NCI-H1436 treated with DMSO at 0.1 percent for 48 hours (cell line): ENCODE measurements at regions not wholly inside any gene's neighbourhood (a gene's known extent, or its start where the extent isn't known, plus 50 kb on each side); places are given as distances from the start of the nearest gene placed in this dataset.

ENCODE experiments used
- DNase-seq: peaks from one replicate; lab custom pipeline; 2025; lab: John Stamatoyannopoulos, UW

DNA sequence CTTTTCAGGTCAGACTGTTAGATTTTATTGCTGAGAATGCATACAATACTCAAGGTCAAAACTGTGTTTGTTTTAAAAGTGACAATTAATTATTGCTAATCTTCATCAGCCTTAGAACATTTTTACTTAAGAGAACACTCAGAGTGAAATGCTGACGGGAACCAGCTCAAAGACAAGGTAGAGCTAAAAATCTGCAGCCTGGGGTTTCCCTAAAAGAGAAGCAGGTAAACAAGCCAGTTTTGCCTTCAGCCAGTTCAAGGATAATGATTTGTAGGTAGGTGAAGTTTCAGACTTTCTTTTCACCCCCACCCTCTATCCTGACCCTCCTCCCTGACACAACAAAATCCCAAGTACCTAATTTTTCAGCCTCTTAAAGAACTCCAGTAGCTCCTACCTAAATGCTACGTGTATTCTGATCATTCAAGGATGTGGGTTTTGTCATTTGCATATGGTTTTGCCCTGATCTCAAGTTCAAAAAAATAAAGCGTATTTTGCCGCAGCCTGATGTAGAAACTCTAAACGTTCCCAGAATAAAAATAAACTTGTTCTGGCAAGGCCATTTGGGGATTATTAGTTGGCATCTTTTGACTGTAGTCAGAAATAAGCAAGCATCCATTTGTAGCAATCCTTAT is 407.2 kb downstream of the EFNA5 start:
- DNase-seq, result no peak

DNA sequence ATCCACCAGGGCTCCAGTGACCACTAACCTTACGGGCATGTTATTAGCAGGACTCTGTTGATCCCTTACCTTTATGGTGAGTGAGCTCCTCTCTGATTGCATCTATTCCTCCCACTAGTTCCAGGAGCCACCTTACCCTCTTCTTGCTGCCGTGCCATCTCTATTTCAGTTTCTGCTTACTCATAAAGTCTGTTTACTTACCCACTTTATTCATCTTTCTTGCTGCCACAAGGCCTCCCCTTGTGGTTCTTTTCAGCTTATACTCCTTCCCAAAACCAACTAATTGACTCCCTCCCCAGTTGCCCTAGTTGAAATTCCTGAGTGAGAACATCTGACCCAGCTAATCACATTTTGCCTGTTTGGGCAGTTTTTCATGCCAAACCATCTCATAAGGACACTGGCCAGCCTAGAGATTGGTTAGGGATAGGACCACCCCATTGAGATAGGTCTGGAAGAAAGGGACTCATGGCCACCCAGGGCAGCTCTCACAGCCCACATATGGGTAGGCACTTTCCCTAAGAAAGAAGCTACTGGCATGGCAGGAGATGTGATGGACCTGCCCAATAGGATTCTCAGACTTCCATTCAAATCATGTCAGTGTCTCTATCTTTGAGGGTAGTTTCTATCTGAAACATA is 412.7 kb downstream of the EFNA5 start:
- DNase-seq, result no peak

DNA sequence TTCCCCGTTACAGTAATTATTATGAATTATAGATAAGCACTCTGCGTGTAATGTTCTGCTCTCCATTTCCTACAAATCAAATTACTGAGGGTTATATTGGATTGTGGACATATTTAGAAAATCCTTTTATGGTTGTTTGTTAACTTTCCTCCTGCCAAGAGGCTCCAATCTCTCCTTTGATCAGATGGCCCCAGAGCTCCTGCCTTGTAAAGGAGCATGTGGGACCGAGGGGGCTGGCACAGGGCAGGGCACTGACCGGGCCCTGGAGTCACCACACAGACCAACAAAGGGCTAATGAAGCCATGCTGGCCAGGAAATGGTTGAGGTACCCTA is 415.9 kb downstream of the EFNA5 start:
- no peak for DNase-seq

DNA sequence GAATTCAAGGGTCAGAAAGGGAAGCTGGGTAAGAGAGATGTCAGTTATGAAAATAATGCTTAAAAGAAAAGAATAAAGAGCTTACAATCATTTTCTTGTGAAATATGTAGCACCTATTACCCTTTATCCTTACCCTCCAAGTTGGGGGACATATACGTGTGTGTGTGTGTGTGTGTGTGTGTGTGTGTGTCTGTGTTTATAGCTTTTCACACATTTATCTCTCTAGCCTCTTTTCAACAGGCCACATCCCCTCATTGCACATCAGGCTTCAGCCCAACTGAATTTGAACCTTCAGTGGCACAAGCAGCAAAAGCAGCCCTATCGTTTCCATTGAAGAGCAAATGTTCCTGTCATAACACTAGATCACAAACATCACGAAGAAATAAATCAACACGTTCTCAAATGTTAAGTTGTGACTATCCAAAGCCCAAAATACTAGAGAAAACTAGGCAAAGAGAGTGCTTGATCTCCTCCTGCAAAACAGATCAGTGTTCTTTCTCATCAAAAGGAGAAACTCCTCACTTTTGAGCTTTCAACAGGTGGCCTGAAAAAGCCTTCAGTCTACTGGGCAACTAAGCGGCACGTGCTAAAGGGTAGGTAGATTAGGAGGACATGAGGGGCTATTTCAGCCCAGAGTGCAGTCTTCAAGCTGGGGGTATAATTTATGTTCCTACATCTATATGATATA is 416.4 kb downstream of the EFNA5 start:
- DNase-seq, result no peak

DNA sequence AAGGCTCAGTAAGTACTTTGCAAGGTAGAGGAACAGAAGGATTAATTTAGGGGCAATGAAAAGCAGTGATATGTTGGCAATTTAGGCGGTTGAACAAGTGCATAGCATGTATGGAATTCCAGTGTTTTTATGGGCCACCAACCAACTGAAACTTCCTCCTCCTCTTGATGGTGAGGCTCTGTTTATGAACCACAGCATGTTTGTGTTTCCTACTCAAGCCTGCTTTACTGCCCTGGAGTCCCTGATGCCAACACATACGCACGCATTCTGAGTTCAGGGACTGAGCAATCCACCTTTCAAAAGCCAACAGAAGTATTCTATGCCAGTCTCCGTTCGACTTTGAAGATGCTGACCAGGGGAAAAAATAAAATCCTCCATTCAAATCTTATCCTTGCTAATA is 417.5 kb downstream of the EFNA5 start:
- no peak for DNase-seq

DNA sequence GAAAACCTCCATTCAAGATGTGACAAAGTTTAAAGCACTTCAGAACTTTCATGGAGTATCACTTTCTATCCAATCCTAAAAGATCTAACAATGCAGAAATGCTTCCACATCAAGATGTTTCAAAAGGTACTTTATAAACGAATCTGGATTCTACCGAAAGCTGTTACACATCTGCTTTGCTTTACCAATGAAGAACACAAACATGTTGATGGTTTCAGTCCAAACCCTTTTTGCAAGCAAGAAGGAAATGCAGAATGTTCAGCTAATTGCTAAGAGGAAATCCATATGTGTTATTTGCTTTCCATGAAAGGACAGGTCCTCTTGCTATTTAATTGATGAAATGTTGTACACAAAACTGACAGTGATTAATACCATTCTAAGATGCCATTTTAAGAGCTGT is 419.6 kb downstream of the EFNA5 start:
- DNase-seq, result no peak

DNA sequence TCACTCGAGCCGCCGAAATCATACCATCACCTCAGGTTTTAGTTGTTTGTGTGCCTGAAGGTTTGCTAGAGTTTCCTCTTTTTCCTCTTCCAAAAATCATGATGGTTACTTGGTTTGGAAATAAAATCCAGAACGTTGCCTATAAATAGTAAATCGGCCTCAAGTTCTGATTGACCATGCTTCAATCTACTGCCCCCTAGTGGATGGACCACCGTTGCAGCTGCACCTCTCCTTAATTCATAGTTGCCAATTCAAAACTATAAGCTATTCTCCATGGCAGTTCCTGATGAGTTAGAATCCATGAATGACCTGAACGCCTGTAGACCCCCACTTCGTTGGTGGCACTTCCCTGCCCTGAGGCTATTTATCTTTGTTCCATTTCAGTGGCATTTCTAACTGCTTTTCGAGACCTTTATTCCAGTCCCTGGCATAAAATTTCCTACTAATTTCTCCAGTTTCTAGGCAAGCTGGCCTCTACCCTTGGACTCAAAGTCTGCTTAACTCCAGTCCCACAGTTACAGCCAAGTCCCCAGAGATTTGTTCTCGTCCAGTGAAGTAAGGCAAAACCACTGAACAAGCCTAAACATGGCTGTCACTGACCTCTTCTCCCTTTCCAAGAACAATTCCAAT is 422.6 kb downstream of the EFNA5 start:
- no peak for DNase-seq

DNA sequence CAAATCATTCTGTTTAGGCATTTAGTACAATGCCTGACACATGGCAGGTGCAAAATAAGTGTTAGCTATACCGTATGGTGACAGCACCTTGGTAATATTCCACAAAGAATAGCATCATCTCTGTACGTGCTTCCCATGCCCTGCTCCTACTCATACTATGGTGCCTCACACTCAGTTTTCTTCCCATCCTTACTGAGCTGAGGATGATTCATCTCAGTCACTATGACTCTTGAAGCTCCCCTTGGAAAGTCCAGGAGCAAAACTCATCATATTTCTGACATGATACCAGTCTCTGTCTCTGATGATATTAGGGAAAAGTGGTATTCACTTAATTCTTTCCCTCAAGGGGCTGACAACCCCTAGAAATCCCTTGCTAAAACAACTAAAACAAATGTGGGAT is 423.3 kb downstream of the EFNA5 start:
- DNase-seq, result no peak

DNA sequence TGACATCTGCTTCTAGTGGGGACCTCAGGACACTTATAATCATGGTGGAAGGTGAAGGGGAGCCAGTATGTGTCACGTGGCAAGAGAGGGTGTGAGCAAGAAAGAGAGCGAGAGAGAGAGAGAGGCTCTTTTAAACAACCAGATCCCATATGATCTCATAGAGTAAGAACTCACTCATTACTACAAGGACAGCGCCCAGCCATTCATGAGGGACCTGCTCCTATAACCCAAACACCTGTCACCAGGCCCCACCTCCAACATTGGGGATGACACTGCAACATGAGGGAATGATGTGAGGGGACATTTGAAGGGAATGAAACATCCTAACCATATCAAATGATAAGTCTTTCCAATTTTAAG is 427.5 kb downstream of the EFNA5 start:
- no peak for DNase-seq

DNA sequence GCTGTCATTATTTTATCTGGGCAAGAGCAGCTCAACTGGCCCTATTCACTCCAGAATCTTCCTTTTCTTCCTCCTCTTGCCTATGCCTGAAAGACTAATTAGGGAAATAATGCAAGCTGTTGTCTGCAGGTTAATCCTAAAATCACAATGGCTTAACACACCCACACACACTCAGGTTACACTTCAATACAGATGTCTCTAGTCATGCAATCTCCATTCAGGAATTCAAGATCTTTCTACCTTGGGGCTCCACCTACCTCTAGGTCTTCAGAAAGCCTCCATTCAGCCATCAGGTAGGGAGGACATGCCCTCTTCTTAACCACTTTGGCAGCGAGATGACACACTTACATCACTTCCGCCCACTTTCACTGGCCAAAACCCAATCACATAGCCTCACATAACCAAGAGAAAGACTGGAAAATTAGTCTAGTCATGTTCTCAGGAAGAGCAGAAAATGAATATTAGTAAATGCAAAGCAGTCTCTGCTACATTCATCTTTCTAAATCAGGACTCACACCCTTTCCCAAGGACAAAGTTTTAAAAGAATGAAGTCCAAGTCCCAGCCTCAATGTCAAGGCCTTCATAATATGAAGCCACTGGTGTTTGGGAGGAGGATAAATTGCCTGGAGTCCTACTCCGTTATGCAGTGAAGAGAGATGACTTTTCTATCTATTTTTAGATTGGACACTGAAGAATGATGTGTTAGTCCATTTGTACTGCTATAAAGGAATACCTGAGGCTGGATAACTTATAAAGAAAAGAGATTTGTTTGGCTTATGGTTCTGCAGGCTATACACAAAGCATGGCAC is 428.1 kb downstream of the EFNA5 start:
- DNase-seq, result no peak

DNA sequence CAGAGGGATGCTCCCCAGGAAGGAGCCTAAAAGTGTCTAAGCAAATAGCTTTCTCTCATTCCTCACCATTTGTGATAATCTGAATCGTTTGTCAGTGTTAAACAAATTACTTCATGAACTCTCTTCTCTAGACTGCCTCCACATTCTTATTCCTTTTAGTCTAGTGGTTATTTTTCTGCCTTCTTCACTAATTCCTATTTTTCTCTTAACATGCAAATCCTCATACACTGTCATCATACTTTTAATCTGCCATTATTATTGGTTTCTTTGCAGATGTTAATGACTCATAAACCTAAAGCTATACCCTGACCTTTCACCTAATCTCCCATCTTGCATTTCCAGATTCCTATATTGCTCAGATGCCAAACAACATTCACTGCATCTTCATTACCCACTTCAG is 428.9 kb downstream of the EFNA5 start:
- no peak for DNase-seq

DNA sequence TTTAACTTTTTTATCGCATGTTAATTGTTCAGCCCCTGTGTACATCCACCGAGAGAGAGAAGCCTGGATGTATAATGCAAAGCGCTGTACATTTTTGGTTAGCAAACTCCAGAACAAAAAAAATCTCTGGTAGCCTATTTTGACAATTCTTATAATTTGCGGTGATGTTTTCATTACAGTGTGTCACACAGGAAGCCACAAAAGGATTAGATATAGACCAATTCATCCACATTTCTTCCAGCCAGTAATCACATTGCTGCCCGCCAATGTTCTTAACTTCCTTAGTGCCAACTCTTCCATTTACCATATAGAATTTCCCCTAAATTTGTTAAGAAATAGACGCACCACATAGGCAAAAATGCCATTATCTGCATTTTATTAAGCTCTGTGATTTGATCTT is 435.6 kb downstream of the EFNA5 start:
- DNase-seq, result no peak

DNA sequence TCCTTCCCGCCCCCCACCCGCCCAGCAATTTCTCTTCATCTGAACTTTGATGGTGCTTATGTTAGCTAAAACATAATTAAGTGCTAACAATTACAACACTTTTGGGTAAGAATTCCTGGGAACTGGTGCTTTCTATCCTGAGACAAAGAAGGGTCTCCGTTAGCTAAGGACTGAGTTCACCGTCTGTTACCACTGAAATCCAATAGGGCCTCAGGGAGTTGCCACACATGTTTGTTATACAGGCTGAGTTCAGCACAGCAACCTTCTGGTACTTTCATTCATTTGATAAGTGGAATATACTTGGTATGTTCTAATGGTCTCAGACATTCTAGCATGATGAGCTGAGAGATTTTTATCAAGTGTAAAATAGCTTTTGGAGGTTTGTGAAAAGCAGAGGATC is 437.9 kb downstream of the EFNA5 start:
- no peak for DNase-seq

DNA sequence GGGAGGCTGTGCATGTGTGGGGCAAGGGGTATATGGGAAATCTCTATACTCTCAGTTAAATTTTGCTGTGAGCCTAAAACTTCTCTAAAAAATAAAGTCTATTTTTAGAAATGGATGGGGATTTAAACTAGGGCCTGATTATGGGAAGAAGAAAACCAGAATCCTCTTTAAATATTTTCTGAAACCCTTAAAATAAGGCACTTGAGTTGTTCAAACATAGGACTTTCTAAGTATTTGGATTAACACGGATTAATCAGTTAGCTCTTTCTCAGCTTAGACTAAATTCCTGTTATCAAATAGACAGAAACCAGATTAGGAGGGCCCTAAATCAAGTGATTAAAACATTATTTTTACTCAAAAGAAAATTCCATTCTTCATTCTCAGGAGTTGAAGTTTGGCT is 438.4 kb downstream of the EFNA5 start:
- no peak for DNase-seq

DNA sequence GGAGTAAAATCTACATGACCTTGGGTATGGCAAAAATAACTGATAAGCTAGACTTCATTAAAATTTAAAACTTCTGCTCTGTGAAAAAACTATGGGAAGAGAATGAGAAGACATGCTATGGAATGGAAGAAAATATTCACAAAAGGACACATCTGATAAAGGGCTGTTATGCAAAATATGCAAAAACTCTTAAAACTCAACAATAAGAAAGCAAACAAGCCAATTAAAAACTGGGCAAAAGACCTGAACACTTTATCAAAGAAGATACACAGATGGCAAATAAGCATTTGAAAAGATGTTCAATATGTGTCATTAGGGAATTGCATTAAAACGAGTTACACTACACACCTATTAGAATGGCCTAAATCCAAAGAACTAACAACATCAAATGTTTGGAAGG is 439.5 kb downstream of the EFNA5 start:
- DNase-seq, result no peak

DNA sequence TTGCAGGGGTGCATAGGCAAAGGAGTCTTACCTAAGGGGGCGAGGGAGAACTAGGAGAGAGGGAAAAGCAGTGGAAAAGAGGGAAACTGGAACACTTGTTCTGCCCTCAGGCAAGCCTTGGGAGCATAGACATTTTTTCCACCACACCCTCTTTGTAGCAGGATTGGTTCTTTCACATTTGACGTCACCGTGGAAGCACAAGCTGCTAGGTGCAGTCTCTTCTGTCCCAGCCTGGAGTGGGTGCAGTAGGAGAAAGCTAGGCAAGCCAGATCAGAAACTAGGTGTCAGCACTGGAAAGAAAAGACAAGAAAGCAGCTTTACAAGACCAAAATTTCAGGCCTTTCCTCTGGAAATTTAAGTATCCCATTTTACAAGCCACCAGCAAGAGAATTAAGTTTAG is 440.4 kb downstream of the EFNA5 start:
- DNase-seq, result no peak

DNA sequence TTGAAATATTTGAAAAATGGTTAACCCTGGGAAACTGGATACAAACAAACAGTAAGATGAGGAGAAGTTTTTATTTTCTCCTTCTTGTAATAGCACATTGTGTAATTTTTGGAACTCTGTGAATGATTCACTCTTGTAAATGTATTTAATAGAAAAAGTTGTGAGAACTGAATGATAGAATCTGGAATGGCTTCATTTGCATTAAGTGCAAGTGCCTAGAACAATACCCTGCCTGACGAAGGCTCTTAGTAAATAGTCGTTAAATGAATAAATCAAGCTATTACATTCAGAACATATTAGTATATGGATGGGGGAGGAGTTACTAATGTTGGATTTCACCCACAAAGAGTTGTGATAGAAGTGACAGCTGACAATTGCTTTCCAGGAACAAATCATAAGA is 442.5 kb downstream of the EFNA5 start:
- DNase-seq, result no peak

DNA sequence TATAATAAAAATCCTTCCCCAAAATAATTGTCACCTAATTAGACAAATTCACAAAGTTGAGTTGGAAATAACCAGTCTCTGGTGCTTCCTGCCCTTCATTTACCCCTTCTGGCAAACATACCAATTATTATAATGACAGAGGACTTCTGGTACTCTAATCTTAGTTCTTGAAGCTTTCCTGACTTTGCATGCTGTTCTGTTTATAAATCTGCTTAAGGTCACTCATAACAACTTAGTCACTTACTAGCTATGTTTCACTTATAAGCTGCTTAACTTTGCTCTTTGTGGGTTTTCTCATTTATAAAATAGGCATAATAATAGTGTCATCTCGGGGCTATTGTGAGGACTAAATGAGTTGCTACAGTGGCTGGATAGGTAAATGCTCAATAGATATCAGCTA is 446.5 kb downstream of the EFNA5 start:
- no peak for DNase-seq

DNA sequence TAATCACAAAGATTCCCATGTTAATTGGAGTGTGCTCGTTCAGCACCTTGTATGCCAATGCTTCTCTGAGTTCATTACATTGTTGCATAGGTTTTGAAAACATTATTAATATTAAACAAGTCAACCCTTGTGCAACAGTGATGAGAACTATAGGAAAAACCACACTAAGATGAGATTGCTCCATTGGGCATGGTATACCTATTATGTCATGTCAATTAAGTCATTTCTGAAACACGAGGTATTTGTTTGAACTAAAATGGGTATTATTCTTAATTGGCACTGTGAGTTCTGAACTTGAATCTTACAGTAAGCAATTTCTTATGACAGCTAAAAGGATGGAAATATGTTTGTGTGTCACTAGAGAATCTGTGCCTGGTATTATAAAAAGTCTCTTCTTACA is 447.7 kb downstream of the EFNA5 start:
- no peak for DNase-seq

DNA sequence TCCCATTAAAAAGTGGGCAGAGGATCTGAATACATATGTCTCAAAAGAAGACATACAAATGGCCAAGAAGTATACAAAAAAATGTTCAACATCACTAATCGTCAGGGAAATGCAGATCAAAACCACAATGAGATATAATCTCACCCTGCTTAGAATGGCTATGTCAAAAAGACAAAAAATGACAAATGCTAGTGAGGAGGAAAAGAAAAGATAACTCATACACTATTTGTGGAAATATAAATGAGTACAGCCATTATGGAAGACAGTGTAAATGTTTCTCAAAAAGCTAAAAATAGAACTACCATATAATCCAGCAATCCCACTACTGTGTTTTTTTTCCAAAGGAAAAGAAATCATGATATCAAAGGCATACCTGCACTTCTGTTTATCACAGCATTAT is 450.7 kb downstream of the EFNA5 start:
- no peak for DNase-seq

DNA sequence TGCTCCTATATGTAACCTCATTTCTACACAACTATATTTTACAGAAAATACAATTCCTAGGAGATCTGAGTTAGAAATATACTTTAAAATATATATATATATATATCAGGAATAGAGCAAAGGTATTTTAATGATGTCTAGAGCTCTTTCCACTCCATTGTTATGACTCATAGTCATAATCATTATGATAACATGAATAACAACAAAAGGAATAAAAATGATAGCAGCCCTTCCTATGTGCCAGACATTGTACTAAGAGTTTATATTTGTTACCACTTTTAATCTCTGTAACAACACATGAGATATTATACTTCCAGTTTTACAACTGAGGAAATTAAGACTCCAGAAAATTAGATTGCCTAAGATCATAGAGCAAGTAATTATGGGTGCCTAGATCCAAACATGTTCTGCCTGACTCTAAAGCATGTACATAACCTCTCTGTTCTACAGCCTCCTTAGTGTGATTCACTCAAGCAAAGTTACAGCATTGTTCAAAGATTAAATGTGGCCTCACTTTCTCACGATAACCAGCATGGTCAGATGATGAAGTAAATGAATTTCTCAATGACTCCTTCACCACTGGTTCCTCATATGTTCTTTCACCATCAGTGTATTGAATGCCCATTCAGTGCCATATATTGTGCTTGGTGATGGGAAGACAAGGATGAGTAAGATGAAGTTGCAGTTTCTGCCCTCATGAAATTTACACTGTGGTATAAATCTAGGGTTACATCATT is 452.1 kb downstream of the EFNA5 start:
- DNase-seq, result no peak

DNA sequence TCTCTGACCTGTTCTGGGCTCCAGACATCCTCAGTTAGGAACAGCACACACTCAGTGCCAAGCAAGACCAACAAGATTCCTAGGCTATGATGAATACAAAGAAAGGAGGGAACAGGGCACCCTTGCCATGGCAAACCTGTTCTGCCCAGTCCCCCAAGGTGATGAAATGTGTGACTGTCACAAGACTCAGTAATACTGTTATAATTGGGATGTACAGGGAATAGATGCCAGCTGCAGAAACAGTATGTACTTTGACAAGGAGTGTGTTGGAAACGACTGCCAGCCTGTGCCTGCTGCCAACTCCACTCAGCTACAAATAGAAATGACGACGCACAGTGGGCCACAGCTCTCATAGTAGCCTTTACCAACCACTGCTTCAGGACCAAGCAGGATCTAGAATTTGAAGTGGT is 453.0 kb downstream of the EFNA5 start:
- no peak for DNase-seq
